ENCODE measurements at regions not wholly inside any gene's neighbourhood (a gene's known extent, or its start where the extent isn't known, plus 50 kb on each side); places are given as distances from the start of the nearest gene placed in this dataset.
"Not testable (repeated sequence)": the region's sequence is repeated elsewhere in the genome, so short reads cannot be mapped to it uniquely, and the experiment has no call there.

GRCh38 chr11:134981835-134982234 lies 569.8 kb upstream of the B3GAT1 start (continued):
- no peak for TF ChIP-seq ZBTB33 (IDR thresholded peaks at IDR 0.05; ENCODE audit: extremely low read depth, insufficient replicate concordance, low read length)
- TF ChIP-seq ZNF274 (IDR thresholded peaks at IDR 0.05; ENCODE audit: low read depth, low read length) = no peak
- no peak for TF ChIP-seq SIN3A (IDR thresholded peaks at IDR 0.05; ENCODE audit: low read depth)
- TF ChIP-seq RAD21 (IDR thresholded peaks at IDR 0.05; ENCODE audit: low read depth) = no peak
- no peak for TF ChIP-seq CBX3 (IDR thresholded peaks at IDR 0.05; ENCODE audit: low read depth)
- no peak for TF ChIP-seq SRF (IDR thresholded peaks at IDR 0.05; ENCODE audit: low read depth)

GRCh38 chr11:134980819-134981710 lies 569.0 kb upstream of the B3GAT1 start:
- intact Hi-C loops (cut with micrococcal nuclease) = no loop called here
- peaks cover 10% of the 10 kb centered on the region for H3K27me3 ChIP-seq (ENCODE audit: insufficient read depth, low read length)
- ATAC-seq = no peak
- ChIA-PET POLR2A (no interaction called here), CTCF (no interaction called here), RAD21 (ENCODE audit: low non-redundant PET in 1 of 2, low total read pairs in 2 of 2, uncharacterized antibody in 2 of 2, unreplicated experiment in 2 of 2) (no interaction called here)
- H3K79me2 ChIP-seq (ENCODE audit: insufficient read depth, low read length) = no peaks in the 10 kb centered on the region
- H3K4me1 ChIP-seq (ENCODE audit: control insufficient read depth in 1 of 2, insufficient read depth in 2 of 2, low read length in 2 of 2) = no peaks in the 10 kb centered on the region; a peak in 1 of 4 replicates
- no peaks in the 10 kb centered on the region for H3K9me3 ChIP-seq (ENCODE audit: control insufficient read depth in 1 of 2, insufficient read depth in 1 of 2, low read depth in 1 of 2, low read length in 2 of 2)
- no peak overlapping the region for H3K9ac ChIP-seq (ENCODE audit: low read length)
- no peak overlapping the region for H3K4me2 ChIP-seq (ENCODE audit: low read length)
- BruUV-seq (replicated peaks) = no TSS peak
- no peaks in the 10 kb centered on the region for H3K36me3 ChIP-seq (ENCODE audit: control insufficient read depth in 1 of 2, insufficient read depth in 2 of 2, low read length in 2 of 2)
- no peak for DNase-seq (ENCODE audit: low read depth, low spot score)
- no peak overlapping the region for H3K4me3 ChIP-seq (replicated peaks in 1 of 2; ENCODE audit: low read depth in 1 of 2, low read length in 2 of 2)
- H3K27ac ChIP-seq (ENCODE audit: low read depth, low read length) = no peak overlapping the region
- no peaks in the 10 kb centered on the region for H4K20me1 ChIP-seq (ENCODE audit: insufficient read depth)
- H2AFZ ChIP-seq (ENCODE audit: low read depth, low read length, poor library complexity, severe bottlenecking) = no peak overlapping the region
- no peaks in the 10 kb centered on the region for H3K9me2 ChIP-seq (ENCODE audit: insufficient read depth)
- TF ChIP-seq TCF7L2 (IDR thresholded peaks at IDR 0.05; ENCODE audit: borderline replicate concordance, extremely low read depth, insufficient read depth, insufficient read length) (no peak), ATF3 (IDR thresholded peaks at IDR 0.05) (no peak)

GRCh38 chr11:134979089-134979457 lies 567.0 kb upstream of the B3GAT1 start:
- H3K4me3 ChIP-seq (replicated peaks in 1 of 2; ENCODE audit: low read depth in 1 of 2, low read length in 2 of 2); ATAC-seq; H3K9me2 ChIP-seq (ENCODE audit: insufficient read depth); H3K9ac ChIP-seq (ENCODE audit: low read length); H3K27ac ChIP-seq (ENCODE audit: low read depth, low read length); RAD21 ChIA-PET (ENCODE audit: low non-redundant PET in 1 of 2, low total read pairs in 2 of 2, uncharacterized antibody in 2 of 2, unreplicated experiment in 2 of 2); H4K20me1 ChIP-seq (ENCODE audit: insufficient read depth); BruUV-seq (replicated peaks); H3K9me3 ChIP-seq (ENCODE audit: control insufficient read depth in 1 of 2, insufficient read depth in 1 of 2, low read depth in 1 of 2, low read length in 2 of 2); H2AFZ ChIP-seq (ENCODE audit: low read depth, low read length, poor library complexity, severe bottlenecking); H3K79me2 ChIP-seq (ENCODE audit: insufficient read depth, low read length); DNase-seq (ENCODE audit: low read depth, low spot score); CTCF ChIA-PET; POLR2A ChIA-PET; H3K4me1 ChIP-seq (ENCODE audit: control insufficient read depth in 1 of 2, insufficient read depth in 2 of 2, low read length in 2 of 2); H3K27me3 ChIP-seq (ENCODE audit: insufficient read depth, low read length); H3K36me3 ChIP-seq (ENCODE audit: control insufficient read depth in 1 of 2, insufficient read depth in 2 of 2, low read length in 2 of 2); intact Hi-C loops (cut with micrococcal nuclease): not testable (repeated sequence)
- 0 out of 2 replicates have a peak overlapping the region, but pooled peaks have one; percentile 14 for H3K4me2 ChIP-seq (ENCODE audit: low read length)

Measured in HCT116 (cell line).